Mesendoderm (in vitro differentiated cells): ENCODE measurements at regions not wholly inside any gene's neighbourhood (a gene's known extent, or its start where the extent isn't known, plus 50 kb on each side); places are given as distances from the start of the nearest gene placed in this dataset.

Source experiments
- DNase-seq: peaks from one replicate; pipeline ENCODE4 v3.0.0; 2013
- H2AK5ac ChIP-seq: 2 replicates; pipeline ENCODE4 v1.6.1; 2013; ENCODE audit warnings: low read length, inconsistent platforms
- H2BK120ac ChIP-seq: 2 replicates; pipeline ENCODE4 v1.6.1; 2013; ENCODE audit warnings: low read depth, mild to moderate bottlenecking, low read length, moderate library complexity, mixed read lengths
- H2BK15ac ChIP-seq: replicated peaks from 2 replicates; pipeline ENCODE4 v1.6.1; 2013; ENCODE audit warnings: low read depth, mild to moderate bottlenecking, moderate library complexity
- H2BK5ac ChIP-seq: 2 replicates; pipeline ENCODE4 v1.6.1; 2013; ENCODE audit warnings: low read length, inconsistent platforms
- H3K18ac ChIP-seq: 2 replicates; pipeline ENCODE4 v1.6.1; 2013; ENCODE audit warnings: mild to moderate bottlenecking, low read length, mixed read lengths
- H3K23ac ChIP-seq: one replicate; pipeline ENCODE4 v1.6.1; 2013; ENCODE audit warnings: low read length
- H3K27ac ChIP-seq: 2 replicates; pipeline ENCODE4 v1.5.1; 2013; ENCODE audit warnings: low read depth, mild to moderate bottlenecking, inconsistent platforms, low read length, moderate library complexity
- H3K27me3 ChIP-seq: 2 replicates; pipeline ENCODE4 v1.6.1; 2013; ENCODE audit warnings: low read length, control low read depth, mild to moderate bottlenecking, inconsistent platforms; ENCODE audit not compliant: insufficient read depth, poor library complexity
- H3K36me3 ChIP-seq: 2 replicates; pipeline ENCODE4 v1.6.1; 2013; ENCODE audit warnings: low read length, inconsistent platforms; ENCODE audit not compliant: control insufficient read depth, insufficient read depth
- H3K4ac ChIP-seq: one replicate; pipeline ENCODE4 v1.6.1; 2013; ENCODE audit warnings: low read depth, mild to moderate bottlenecking, low read length, moderate library complexity
- H3K4me1 ChIP-seq: 2 replicates; pipeline ENCODE4 v1.6.1; 2013; ENCODE audit warnings: low read depth, low read length, inconsistent platforms; ENCODE audit not compliant: control insufficient read depth
- H3K4me2 ChIP-seq: 2 replicates; pipeline ENCODE4 v1.6.1; 2013; ENCODE audit warnings: low read length
- H3K4me3 ChIP-seq: 2 replicates; pipeline ENCODE4 v1.5.1; 2013; ENCODE audit warnings: mild to moderate bottlenecking, low read length
- H3K56ac ChIP-seq: one replicate; pipeline ENCODE4 v1.6.1; 2013; ENCODE audit warnings: low read length
- H3K79me1 ChIP-seq: 2 replicates; pipeline ENCODE4 v1.6.1; 2013; ENCODE audit warnings: low read length, inconsistent platforms
- H3K79me2 ChIP-seq: 2 replicates; pipeline ENCODE4 v1.6.1; 2013; ENCODE audit warnings: mild to moderate bottlenecking, low read length; ENCODE audit not compliant: control insufficient read depth, insufficient read depth
- H3K9ac ChIP-seq: 2 replicates; pipeline ENCODE4 v1.6.1; 2013; ENCODE audit warnings: low read length, inconsistent platforms
- H4K5ac ChIP-seq: one replicate; pipeline ENCODE4 v1.6.1; 2013; ENCODE audit warnings: low read length
- H4K8ac ChIP-seq: one replicate; pipeline ENCODE4 v1.6.1; 2013; ENCODE audit warnings: low read depth, mild to moderate bottlenecking, control low read depth, low read length, moderate library complexity
- WGBS: extraction: QIAGEN DNeasy Blood & Tissue Kit; methylation state at CpG from one replicate; pipeline ENCODE4 v1.1.7; 2013; ENCODE audit warnings: low lambda C conversion rate, missing lambda C conversion rate; ENCODE audit not compliant: insufficient coverage; ENCODE audit errors: extremely low coverage; 5-methylcytosine and 5-hydroxymethylcytosine counted together

DNA sequence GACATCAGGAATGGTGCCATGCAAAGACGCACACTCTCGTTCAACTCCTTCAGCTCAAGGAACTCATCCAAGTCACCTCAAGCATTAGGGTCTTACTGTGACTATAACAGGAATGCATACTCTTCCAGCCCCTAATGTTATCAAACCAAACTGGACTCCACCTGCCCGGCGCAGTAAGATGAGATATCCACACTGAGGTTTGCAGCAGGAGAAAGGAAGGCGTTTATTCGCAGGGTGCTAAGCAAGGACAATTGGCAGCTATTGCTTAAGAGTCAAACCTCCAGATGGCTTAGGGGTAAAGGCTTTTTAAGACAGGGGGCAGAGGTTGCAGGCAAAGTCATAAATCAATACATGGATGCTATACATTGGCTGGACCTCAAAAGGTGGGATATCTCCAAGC lies 159.4 kb upstream of the TAB2 start:
- WGBS: no CpG with 5 or more reads among the region's 6 CpGs
- no peak overlapping the region for H2BK120ac ChIP-seq
- H3K4me1 ChIP-seq: no peaks in the 10 kb centered on the region

GRCh38 chr6:149160943-149161342 lies 156.6 kb upstream of the TAB2 start:
- no peak overlapping the region for H4K8ac ChIP-seq
- no CpG with 5 or more reads among the region's 1 CpG for WGBS
- H3K18ac ChIP-seq: no peak overlapping the region
- no peak overlapping the region for H2AK5ac ChIP-seq
- H3K36me3 ChIP-seq: no peaks in the 10 kb centered on the region
- no peak for DNase-seq
- no peaks in the 10 kb centered on the region for H3K27me3 ChIP-seq
- H3K4me2 ChIP-seq: no peak overlapping the region
- H2BK5ac ChIP-seq: no peak overlapping the region
- no peaks in the 10 kb centered on the region for H3K79me1 ChIP-seq
- H2BK15ac ChIP-seq: no peak overlapping the region
- H3K27ac ChIP-seq: no peak overlapping the region
- H4K5ac ChIP-seq: no peak overlapping the region
- H3K4me3 ChIP-seq: no peak overlapping the region
- no peak overlapping the region for H3K56ac ChIP-seq
- H3K79me2 ChIP-seq: no peaks in the 10 kb centered on the region
- H3K23ac ChIP-seq: no peak overlapping the region
- H3K4ac ChIP-seq: no peak overlapping the region
- no peak overlapping the region for H3K9ac ChIP-seq
- H2BK120ac ChIP-seq: no peak overlapping the region
- no peaks in the 10 kb centered on the region for H3K4me1 ChIP-seq

More for the DNA sequence above, 159.4 kb upstream of the TAB2 start:
- Histone ChIP-seq H3K9ac (no peak overlapping the region), H4K5ac (no peak overlapping the region), H3K79me1 (no peaks in the 10 kb centered on the region), H2BK5ac (no peak overlapping the region), H3K79me2 (no peaks in the 10 kb centered on the region), H3K56ac (no peak overlapping the region), H3K36me3 (no peaks in the 10 kb centered on the region), H3K4ac (no peak overlapping the region), H3K4me2 (no peak overlapping the region), H3K4me3 (no peak overlapping the region), H2AK5ac (no peak overlapping the region), H3K18ac (no peak overlapping the region), H3K27ac (no peak overlapping the region), H2BK15ac (no peak overlapping the region), H4K8ac (no peak overlapping the region), H3K27me3 (no peaks in the 10 kb centered on the region), H3K23ac (no peak overlapping the region)
- no peak for DNase-seq

GRCh38 chr6:149162924-149163323 lies 154.6 kb upstream of the TAB2 start:
- no peak overlapping the region for H3K23ac ChIP-seq

GRCh38 chr6:149164199-149164750 lies 153.2 kb upstream of the TAB2 start:
- Histone ChIP-seq H3K79me1 (no peaks in the 10 kb centered on the region), H3K23ac (no peak overlapping the region), H3K36me3 (no peaks in the 10 kb centered on the region), H2AK5ac (no peak overlapping the region), H4K5ac (no peak overlapping the region), H2BK5ac (no peak overlapping the region), H2BK120ac (no peak overlapping the region), H3K79me2 (no peaks in the 10 kb centered on the region), H3K27ac (no peak overlapping the region), H3K9ac (no peak overlapping the region), H3K27me3 (no peaks in the 10 kb centered on the region), H3K4me1 (no peaks in the 10 kb centered on the region), H3K4me2 (no peak overlapping the region), H3K18ac (no peak overlapping the region), H3K56ac (no peak overlapping the region), H3K4ac (no peak overlapping the region), H2BK15ac (no peak overlapping the region), H3K4me3 (no peak overlapping the region), H4K8ac (no peak overlapping the region)
- no peak for DNase-seq
- WGBS: no CpG with 5 or more reads among the region's 12 CpGs

More at GRCh38 chr6:149162924-149163323, 154.6 kb upstream of the TAB2 start:
- Histone ChIP-seq H4K5ac (no peak overlapping the region), H2BK15ac (no peak overlapping the region), H4K8ac (no peak overlapping the region), H3K56ac (no peak overlapping the region), H2AK5ac (no peak overlapping the region), H3K18ac (no peak overlapping the region), H3K79me2 (no peaks in the 10 kb centered on the region), H3K27me3 (no peaks in the 10 kb centered on the region), H3K27ac (no peak overlapping the region), H3K4me3 (no peak overlapping the region), H3K36me3 (no peaks in the 10 kb centered on the region), H2BK120ac (no peak overlapping the region), H3K9ac (no peak overlapping the region), H3K4me1 (no peaks in the 10 kb centered on the region), H3K79me1 (no peaks in the 10 kb centered on the region), H3K4me2 (no peak overlapping the region), H3K4ac (no peak overlapping the region), H2BK5ac (no peak overlapping the region)
- no peak for DNase-seq

GRCh38 chr6:149166336-149166735 lies 151.2 kb upstream of the TAB2 start:
- Histone ChIP-seq H3K79me1 (no peaks in the 10 kb centered on the region), H3K4me3 (no peak overlapping the region), H3K56ac (no peak overlapping the region), H3K36me3 (no peaks in the 10 kb centered on the region), H4K8ac (no peak overlapping the region), H3K4me1 (no peaks in the 10 kb centered on the region), H2BK15ac (no peak overlapping the region), H3K4me2 (no peak overlapping the region), H3K9ac (no peak overlapping the region), H3K27ac (no peak overlapping the region), H2BK120ac (no peak overlapping the region), H3K23ac (no peak overlapping the region), H3K4ac (no peak overlapping the region), H3K79me2 (no peaks in the 10 kb centered on the region), H4K5ac (no peak overlapping the region), H2AK5ac (no peak overlapping the region), H3K27me3 (no peaks in the 10 kb centered on the region), H2BK5ac (no peak overlapping the region), H3K18ac (no peak overlapping the region)
- no CpG with 5 or more reads among the region's 1 CpG for WGBS
- DNase-seq: peak; percentile 45

GRCh38 chr6:149166747-149167146 lies 150.8 kb upstream of the TAB2 start:
- Histone ChIP-seq H2AK5ac (no peak overlapping the region), H3K18ac (no peak overlapping the region), H2BK5ac (no peak overlapping the region), H3K4me3 (no peak overlapping the region), H2BK120ac (no peak overlapping the region), H4K5ac (no peak overlapping the region), H4K8ac (no peak overlapping the region), H3K4me2 (no peak overlapping the region), H3K4ac (no peak overlapping the region), H3K36me3 (no peaks in the 10 kb centered on the region), H3K9ac (no peak overlapping the region), H3K4me1 (no peaks in the 10 kb centered on the region), H3K27me3 (no peaks in the 10 kb centered on the region), H3K23ac (no peak overlapping the region), H3K27ac (no peak overlapping the region), H2BK15ac (no peak overlapping the region), H3K56ac (no peak overlapping the region), H3K79me2 (no peaks in the 10 kb centered on the region), H3K79me1 (no peaks in the 10 kb centered on the region)
- no CpG with 5 or more reads among the region's 8 CpGs for WGBS
- no peak for DNase-seq
